HL-60 (cell line): ENCODE measurements at regions not wholly inside any gene's neighbourhood (a gene's known extent, or its start where the extent isn't known, plus 50 kb on each side); places are given as distances from the start of the nearest gene placed in this dataset.

Source experiments
- DNase-seq, 2 experiments: peaks; one replicate each; pipeline ENCODE4 v3.0.0-alpha.2; 2010 to 2020; ENCODE audit warnings: low read depth in 1 of 2, low spot score in 1 of 2
- H3K27ac ChIP-seq: fragments of 250-450 bp; sonication (Bioruptor Pico); replicated peaks from 2 replicates; pipeline ENCODE4 v1.5.1; 2020; ENCODE audit warnings: mild to moderate bottlenecking, moderate library complexity
- H3K27me3 ChIP-seq: fragments of 250-450 bp; sonication (Bioruptor Pico); 2 replicates; pipeline ENCODE4 v1.5.1; 2021; ENCODE audit warnings: mild to moderate bottlenecking, moderate library complexity; ENCODE audit not compliant: insufficient read depth, poor library complexity, severe bottlenecking
- H3K4me3 ChIP-seq: replicated peaks from 2 replicates; pipeline ENCODE4 v1.5.1; 2011; ENCODE audit warnings: mild to moderate bottlenecking, control low read depth, low read length; ENCODE audit not compliant: insufficient read depth
- GABPA ChIP-seq: IDR thresholded peaks from 2 replicates; pipeline ENCODE4 v1.6.1; 2012; ENCODE audit warnings: low read depth
- POLR2AphosphoS5 ChIP-seq: IDR thresholded peaks from 2 replicates; pipeline ENCODE4 v1.6.1; 2012; ENCODE audit warnings: low read depth
- SPI1 ChIP-seq: IDR thresholded peaks from 2 replicates; pipeline ENCODE4 v1.6.1; 2012; ENCODE audit warnings: low read depth, mild to moderate bottlenecking, borderline replicate concordance
- TF ChIP-seq, protein P1 (sequence below): IDR thresholded peaks from one replicate; pipeline ENCODE4 v1.5.1; 2011; ENCODE audit warnings: low read length, control low read depth, inconsistent platforms; ENCODE audit not compliant: insufficient read depth
- TF ChIP-seq, protein P2 (sequence below): IDR thresholded peaks from 2 replicates; pipeline ENCODE4 v1.6.1; 2012; ENCODE audit warnings: low read depth; ENCODE audit not compliant: insufficient replicate concordance

DNA sequence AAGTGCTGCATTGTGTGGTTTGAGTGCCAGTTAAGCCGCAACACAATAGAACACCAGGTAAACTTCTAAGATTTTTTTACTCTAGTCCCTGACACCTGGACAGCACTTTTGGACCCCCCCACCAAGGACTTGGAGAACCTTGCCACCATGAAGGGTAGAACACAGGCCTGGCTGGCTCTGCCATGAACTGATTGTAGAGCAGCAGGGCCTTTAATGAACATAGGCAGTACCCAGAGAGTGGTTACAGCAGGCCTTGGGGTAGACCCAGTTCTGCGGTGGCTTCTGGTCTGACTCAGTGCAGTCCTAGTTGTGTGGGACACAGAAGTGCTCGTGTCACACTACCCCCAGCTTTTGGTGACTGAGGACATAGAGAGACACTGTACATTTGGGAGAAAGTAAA is 648.3 kb downstream of the PCDH19 start:
- Histone ChIP-seq H3K27me3 (no peaks in the 10 kb centered on the region), H3K27ac (no peak overlapping the region), H3K4me3 (no peak overlapping the region)
- TF ChIP-seq SPI1 (no peak), POLR2AphosphoS5 (no peak), GABPA (no peak)
- TF ChIP-seq, protein P1, sequence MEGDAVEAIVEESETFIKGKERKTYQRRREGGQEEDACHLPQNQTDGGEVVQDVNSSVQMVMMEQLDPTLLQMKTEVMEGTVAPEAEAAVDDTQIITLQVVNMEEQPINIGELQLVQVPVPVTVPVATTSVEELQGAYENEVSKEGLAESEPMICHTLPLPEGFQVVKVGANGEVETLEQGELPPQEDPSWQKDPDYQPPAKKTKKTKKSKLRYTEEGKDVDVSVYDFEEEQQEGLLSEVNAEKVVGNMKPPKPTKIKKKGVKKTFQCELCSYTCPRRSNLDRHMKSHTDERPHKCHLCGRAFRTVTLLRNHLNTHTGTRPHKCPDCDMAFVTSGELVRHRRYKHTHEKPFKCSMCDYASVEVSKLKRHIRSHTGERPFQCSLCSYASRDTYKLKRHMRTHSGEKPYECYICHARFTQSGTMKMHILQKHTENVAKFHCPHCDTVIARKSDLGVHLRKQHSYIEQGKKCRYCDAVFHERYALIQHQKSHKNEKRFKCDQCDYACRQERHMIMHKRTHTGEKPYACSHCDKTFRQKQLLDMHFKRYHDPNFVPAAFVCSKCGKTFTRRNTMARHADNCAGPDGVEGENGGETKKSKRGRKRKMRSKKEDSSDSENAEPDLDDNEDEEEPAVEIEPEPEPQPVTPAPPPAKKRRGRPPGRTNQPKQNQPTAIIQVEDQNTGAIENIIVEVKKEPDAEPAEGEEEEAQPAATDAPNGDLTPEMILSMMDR, result no peak
- TF ChIP-seq, protein P2, sequence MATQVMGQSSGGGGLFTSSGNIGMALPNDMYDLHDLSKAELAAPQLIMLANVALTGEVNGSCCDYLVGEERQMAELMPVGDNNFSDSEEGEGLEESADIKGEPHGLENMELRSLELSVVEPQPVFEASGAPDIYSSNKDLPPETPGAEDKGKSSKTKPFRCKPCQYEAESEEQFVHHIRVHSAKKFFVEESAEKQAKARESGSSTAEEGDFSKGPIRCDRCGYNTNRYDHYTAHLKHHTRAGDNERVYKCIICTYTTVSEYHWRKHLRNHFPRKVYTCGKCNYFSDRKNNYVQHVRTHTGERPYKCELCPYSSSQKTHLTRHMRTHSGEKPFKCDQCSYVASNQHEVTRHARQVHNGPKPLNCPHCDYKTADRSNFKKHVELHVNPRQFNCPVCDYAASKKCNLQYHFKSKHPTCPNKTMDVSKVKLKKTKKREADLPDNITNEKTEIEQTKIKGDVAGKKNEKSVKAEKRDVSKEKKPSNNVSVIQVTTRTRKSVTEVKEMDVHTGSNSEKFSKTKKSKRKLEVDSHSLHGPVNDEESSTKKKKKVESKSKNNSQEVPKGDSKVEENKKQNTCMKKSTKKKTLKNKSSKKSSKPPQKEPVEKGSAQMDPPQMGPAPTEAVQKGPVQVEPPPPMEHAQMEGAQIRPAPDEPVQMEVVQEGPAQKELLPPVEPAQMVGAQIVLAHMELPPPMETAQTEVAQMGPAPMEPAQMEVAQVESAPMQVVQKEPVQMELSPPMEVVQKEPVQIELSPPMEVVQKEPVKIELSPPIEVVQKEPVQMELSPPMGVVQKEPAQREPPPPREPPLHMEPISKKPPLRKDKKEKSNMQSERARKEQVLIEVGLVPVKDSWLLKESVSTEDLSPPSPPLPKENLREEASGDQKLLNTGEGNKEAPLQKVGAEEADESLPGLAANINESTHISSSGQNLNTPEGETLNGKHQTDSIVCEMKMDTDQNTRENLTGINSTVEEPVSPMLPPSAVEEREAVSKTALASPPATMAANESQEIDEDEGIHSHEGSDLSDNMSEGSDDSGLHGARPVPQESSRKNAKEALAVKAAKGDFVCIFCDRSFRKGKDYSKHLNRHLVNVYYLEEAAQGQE, result no peak
- DNase-seq, result no peak

DNA sequence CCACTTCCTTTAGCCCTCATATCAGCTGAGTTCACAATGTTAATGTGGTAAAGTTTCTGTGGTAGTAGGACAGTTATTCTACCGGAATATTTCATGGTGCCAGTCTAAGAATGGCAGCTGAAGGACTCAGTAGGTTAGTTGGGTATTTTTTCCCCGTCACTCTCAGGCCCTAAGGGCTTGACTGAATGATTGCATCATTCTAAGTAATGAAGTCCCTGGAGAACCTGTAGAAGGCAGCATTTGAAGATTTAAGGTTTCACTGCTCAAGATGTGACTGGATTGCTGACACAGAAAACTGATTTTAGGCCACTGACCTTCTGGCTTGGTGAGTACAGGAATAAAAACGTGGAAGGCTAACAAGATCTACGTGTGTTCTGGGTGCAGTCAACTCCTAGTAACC is 657.3 kb downstream of the PCDH19 start:
- Histone ChIP-seq H3K4me3 (no peak overlapping the region), H3K27me3 (no peaks in the 10 kb centered on the region), H3K27ac (no peak overlapping the region)
- TF ChIP-seq, protein P2, result no peak
- TF ChIP-seq SPI1, result no peak
- TF ChIP-seq, protein P1, result no peak
- TF ChIP-seq GABPA, result no peak
- no peak for TF ChIP-seq POLR2AphosphoS5
- DNase-seq, result no peak

DNA sequence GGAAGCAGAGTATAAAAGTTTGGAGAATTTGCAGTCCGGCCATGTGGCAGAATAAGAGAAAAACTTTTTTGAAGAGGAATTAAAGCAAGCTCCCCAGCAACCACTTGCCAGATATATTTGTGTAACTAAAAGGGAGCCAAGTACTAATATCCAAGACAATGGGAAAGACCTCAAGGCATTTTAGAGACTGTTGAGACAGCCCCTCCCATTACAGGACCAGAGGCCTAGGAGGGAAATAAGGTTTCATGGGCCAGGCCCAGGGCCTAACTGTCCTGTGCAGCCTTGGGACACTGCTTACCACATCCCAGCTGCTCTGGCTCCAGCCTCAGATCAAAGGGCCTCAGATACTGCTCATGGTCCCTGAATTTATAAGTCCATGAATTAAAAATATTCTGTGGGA is 659.4 kb downstream of the PCDH19 start:
- DNase-seq, result no peak
- H3K4me3 ChIP-seq, result no peak overlapping the region
- H3K27ac ChIP-seq, result no peak overlapping the region
- TF ChIP-seq, protein P2, result no peak
- TF ChIP-seq SPI1 (no peak), GABPA (no peak), POLR2AphosphoS5 (no peak)
- TF ChIP-seq, protein P1, result no peak
- H3K27me3 ChIP-seq, result no peaks in the 10 kb centered on the region
